Uterus (tissue), 2 donors: ENCODE measurements at regions not wholly inside any gene's neighbourhood (a gene's known extent, or its start where the extent isn't known, plus 50 kb on each side); places are given as distances from the start of the nearest gene placed in this dataset.

ENCODE experiments used
- CTCF ChIP-seq, 4 experiments: fragments of 200-600 bp in 2 of 4; fragments of 450-650 bp in 2 of 4; sonication (generic) in 2 of 4; IDR thresholded peaks; one replicate each; pipeline ENCODE4 v1.5.1; 2016 to 2019; ENCODE audit warnings: antibody characterized with exemption in 4 of 4, mild to moderate bottlenecking in 2 of 4, moderate library complexity in 1 of 4
- POLR2A ChIP-seq, 2 donors: fragments of 450-650 bp; IDR thresholded peaks; one replicate each; pipeline ENCODE4 v1.6.1; 2016; ENCODE audit warnings: antibody characterized with exemption in 2 of 2, mild to moderate bottlenecking in 1 of 2, moderate library complexity in 1 of 2

GRCh38 chr3:162337630-162338029, 841.0 kb downstream of the OTOL1 start:
- no peak for TF ChIP-seq CTCF (IDR thresholded peaks at IDR 0.05)
- no peak for TF ChIP-seq POLR2A (IDR thresholded peaks at IDR 0.05)
